ENCODE measurements at regions not wholly inside any gene's neighbourhood (a gene's known extent, or its start where the extent isn't known, plus 50 kb on each side); places are given as distances from the start of the nearest gene placed in this dataset.
"Not testable (repeated sequence)": the region's sequence is repeated elsewhere in the genome, so short reads cannot be mapped to it uniquely, and the experiment has no call there.

DNA sequence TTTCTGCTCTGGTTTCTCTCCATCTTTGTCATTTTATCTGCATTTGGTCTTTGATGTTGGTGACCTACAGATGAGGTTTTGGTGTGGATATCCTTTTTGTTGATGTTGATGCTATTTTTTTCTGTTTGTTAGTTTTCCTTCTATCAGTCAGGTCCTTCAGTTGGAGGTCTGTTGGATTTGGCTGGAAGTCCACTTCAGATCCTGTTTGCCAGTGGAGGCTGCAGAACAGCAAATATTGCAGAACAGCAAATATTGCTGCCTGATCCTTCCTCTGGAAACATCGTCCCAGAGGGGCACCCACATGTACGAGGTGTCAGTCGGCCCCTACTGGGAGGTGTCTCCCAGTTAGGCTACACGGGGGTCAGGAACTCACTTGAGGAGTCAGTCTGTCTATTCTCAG is 265.4 kb upstream of the SYNCRIP start:
- not testable (repeated sequence) for H3K4me1 ChIP-seq (ENCODE audit: control insufficient read depth, insufficient read depth, low read length); H3K9me3 ChIP-seq (ENCODE audit: control insufficient read depth, low read length); H3K9ac ChIP-seq (ENCODE audit: low read length); H3K27me3 ChIP-seq (ENCODE audit: control insufficient read depth, insufficient read depth, low read length); H3K36me3 ChIP-seq (ENCODE audit: control insufficient read depth, insufficient read depth, low read length); H3K4me3 ChIP-seq (ENCODE audit: low read length)

DNA sequence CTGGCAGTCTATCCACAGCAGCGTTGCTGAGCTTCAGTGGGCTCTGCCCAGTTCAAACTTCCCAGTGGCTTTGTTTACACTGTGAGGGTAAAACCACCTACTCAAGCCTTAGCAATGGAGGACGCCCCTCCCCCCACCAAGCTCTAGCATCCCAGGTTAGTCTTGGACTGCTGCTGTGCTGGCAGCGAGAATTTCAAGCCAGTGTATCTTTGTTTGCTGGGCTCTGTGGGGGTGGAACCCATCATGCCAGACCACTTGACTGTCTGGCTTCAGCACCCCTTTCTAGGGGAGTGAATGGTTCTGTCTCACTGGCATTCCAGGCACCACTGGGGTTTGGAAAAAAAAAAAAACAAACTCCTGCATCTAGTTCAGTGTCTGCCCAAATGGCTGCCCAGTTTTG is 249.7 kb upstream of the SYNCRIP start:
- no peaks in the 10 kb centered on the region for H3K9me3 ChIP-seq (ENCODE audit: control insufficient read depth, low read length)
- no peak overlapping the region for H3K9ac ChIP-seq (ENCODE audit: low read length)
- no peaks in the 10 kb centered on the region for H3K4me1 ChIP-seq (ENCODE audit: control insufficient read depth, insufficient read depth, low read length)
- H3K36me3 ChIP-seq (ENCODE audit: control insufficient read depth, insufficient read depth, low read length): no peaks in the 10 kb centered on the region
- H3K4me3 ChIP-seq (ENCODE audit: low read length): no peak overlapping the region
- H3K27me3 ChIP-seq (ENCODE audit: control insufficient read depth, insufficient read depth, low read length): no peaks in the 10 kb centered on the region

GRCh38 chr6:85887461-85887860 is 244.8 kb upstream of the SYNCRIP start:
- H3K4me1 ChIP-seq (ENCODE audit: control insufficient read depth, insufficient read depth, low read length): no peaks in the 10 kb centered on the region
- H3K36me3 ChIP-seq (ENCODE audit: control insufficient read depth, insufficient read depth, low read length): no peaks in the 10 kb centered on the region
- H3K9me3 ChIP-seq (ENCODE audit: control insufficient read depth, low read length): no peaks in the 10 kb centered on the region
- no peak overlapping the region for H3K9ac ChIP-seq (ENCODE audit: low read length)
- H3K27me3 ChIP-seq (ENCODE audit: control insufficient read depth, insufficient read depth, low read length): no peaks in the 10 kb centered on the region
- H3K4me3 ChIP-seq (ENCODE audit: low read length): no peak overlapping the region

DNA sequence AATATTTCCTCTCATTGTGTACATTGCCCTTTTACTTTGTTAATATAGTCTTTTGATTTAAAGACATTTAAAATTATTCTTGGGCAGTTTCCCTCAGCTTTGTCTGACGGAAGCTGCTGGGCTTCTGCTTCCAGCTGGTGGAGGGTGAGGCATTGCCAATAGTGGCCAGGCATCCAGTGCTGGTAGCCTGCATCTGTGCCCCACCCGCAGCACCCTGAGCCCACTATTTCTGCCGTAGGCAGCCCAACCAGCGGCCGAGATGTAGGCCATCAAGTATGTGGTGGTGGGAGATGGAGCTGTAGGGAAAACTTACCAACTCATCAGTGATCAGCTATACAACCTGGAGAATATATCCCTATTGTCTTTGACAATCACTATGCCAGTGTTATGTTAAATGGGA is 226.0 kb upstream of the SYNCRIP start:
- H3K4me1 ChIP-seq (ENCODE audit: control insufficient read depth, insufficient read depth, low read length): peaks cover 13% of the 10 kb centered on the region
- H3K4me3 ChIP-seq (ENCODE audit: low read length): no peak overlapping the region
- no peaks in the 10 kb centered on the region for H3K36me3 ChIP-seq (ENCODE audit: control insufficient read depth, insufficient read depth, low read length)
- no peaks in the 10 kb centered on the region for H3K9me3 ChIP-seq (ENCODE audit: control insufficient read depth, low read length)
- H3K27me3 ChIP-seq (ENCODE audit: control insufficient read depth, insufficient read depth, low read length): no peaks in the 10 kb centered on the region
- H3K9ac ChIP-seq (ENCODE audit: low read length): no peak overlapping the region

DNA sequence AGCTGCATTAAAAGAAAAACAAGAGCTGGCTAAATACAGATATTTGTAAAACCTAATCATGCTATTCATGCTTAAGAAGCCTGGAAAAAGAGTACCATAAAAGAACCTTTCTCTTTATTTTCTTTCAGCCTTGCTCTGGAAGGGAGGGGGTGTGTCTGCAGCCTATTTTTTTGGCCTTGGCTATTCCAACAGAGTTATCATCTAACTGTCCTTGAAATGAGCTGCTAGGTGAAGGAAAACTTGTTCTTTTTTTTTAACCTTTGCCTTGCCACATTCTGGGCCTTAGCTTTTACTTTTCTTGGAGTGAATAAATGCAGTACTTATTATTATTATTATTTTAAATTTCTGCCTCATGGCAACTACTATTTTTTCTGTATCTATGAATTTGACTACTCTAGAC is 224.9 kb upstream of the SYNCRIP start:
- Histone ChIP-seq H3K9ac (ENCODE audit: low read length) (no peak overlapping the region), H3K9me3 (ENCODE audit: control insufficient read depth, low read length) (no peaks in the 10 kb centered on the region), H3K27me3 (ENCODE audit: control insufficient read depth, insufficient read depth, low read length) (no peaks in the 10 kb centered on the region), H3K4me3 (ENCODE audit: low read length) (no peak overlapping the region), H3K4me1 (ENCODE audit: control insufficient read depth, insufficient read depth, low read length) (peaks cover 13% of the 10 kb centered on the region), H3K36me3 (ENCODE audit: control insufficient read depth, insufficient read depth, low read length) (no peaks in the 10 kb centered on the region)

- H3K4me3 ChIP-seq (ENCODE audit: low read length): no peak overlapping the region
- no peaks in the 10 kb centered on the region for H3K9me3 ChIP-seq (ENCODE audit: control insufficient read depth, low read length)
- H3K9ac ChIP-seq (ENCODE audit: low read length): no peak overlapping the region
- H3K4me1 ChIP-seq (ENCODE audit: control insufficient read depth, insufficient read depth, low read length): peaks cover 13% of the 10 kb centered on the region
- no peaks in the 10 kb centered on the region for H3K36me3 ChIP-seq (ENCODE audit: control insufficient read depth, insufficient read depth, low read length)
- no peaks in the 10 kb centered on the region for H3K27me3 ChIP-seq (ENCODE audit: control insufficient read depth, insufficient read depth, low read length)
Measured at GRCh38 chr6:85866758-85867401, 224.2 kb upstream of the SYNCRIP start.

- Histone ChIP-seq H3K9me3 (ENCODE audit: control insufficient read depth, low read length) (no peaks in the 10 kb centered on the region), H3K9ac (ENCODE audit: low read length) (peak overlapping the region; percentile 41), H3K4me3 (ENCODE audit: low read length) (peak overlapping the region; percentile 61), H3K4me1 (ENCODE audit: control insufficient read depth, insufficient read depth, low read length) (peaks cover 13% of the 10 kb centered on the region), H3K27me3 (ENCODE audit: control insufficient read depth, insufficient read depth, low read length) (no peaks in the 10 kb centered on the region), H3K36me3 (ENCODE audit: control insufficient read depth, insufficient read depth, low read length) (no peaks in the 10 kb centered on the region)
Measured at GRCh38 chr6:85866370-85866730, 223.7 kb upstream of the SYNCRIP start.

DNA sequence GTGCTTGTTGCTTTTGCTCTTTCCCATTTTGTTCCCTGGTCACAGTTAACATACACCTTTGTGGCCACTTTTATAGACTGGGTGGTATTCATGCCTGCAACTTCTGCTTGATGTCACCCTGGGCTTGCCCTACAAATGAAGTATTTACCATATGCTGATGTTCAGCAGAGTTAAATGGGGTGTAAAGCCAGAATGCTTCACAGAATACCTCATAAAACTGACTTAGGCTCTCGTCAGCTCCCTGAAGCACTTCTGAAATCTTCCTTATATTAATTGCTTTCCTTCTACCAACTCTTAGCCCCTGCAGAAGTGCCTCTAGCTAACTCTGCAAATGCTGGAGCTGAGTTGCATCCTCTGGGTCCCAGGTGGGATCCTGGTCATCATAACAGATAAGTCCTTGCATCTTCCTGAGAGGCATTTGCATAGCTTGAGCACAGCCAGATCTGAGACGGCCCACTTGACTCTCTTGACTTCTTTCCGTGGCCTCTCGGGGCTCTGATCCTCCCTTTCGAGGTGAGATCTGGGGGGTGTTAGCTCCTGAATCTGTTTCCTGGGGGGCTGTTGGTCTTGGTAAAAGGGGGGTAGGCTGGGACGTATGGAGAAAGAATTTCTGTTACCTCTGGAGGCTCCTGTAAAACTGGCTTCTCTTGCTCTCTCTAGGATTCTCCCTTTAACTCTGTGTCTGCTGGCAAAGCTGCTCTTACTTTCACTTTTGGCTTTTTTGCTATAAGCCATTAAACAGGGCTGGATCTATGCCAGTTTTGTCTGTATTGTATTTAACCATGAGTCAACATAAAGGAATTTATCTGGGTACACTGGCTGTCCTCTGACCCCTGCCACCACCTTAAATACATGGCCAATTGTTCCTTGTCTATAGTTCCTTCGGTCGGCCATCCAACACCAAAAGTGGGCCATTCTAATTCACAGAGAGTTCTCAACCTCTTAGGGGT is 223.0 kb upstream of the SYNCRIP start:
- Histone ChIP-seq H3K36me3 (ENCODE audit: control insufficient read depth, insufficient read depth, low read length) (no peaks in the 10 kb centered on the region), H3K9me3 (ENCODE audit: control insufficient read depth, low read length) (no peaks in the 10 kb centered on the region), H3K4me1 (ENCODE audit: control insufficient read depth, insufficient read depth, low read length) (peaks cover 13% of the 10 kb centered on the region), H3K9ac (ENCODE audit: low read length) (peak overlapping the region; percentile 41), H3K27me3 (ENCODE audit: control insufficient read depth, insufficient read depth, low read length) (no peaks in the 10 kb centered on the region), H3K4me3 (ENCODE audit: low read length) (peak overlapping the region; percentile 61)

- Histone ChIP-seq H3K4me1 (ENCODE audit: control insufficient read depth, insufficient read depth, low read length) (peaks cover 13% of the 10 kb centered on the region), H3K9ac (ENCODE audit: low read length) (no peak overlapping the region), H3K4me3 (ENCODE audit: low read length) (no peak overlapping the region), H3K9me3 (ENCODE audit: control insufficient read depth, low read length) (no peaks in the 10 kb centered on the region), H3K27me3 (ENCODE audit: control insufficient read depth, insufficient read depth, low read length) (no peaks in the 10 kb centered on the region), H3K36me3 (ENCODE audit: control insufficient read depth, insufficient read depth, low read length) (no peaks in the 10 kb centered on the region)
Measured at GRCh38 chr6:85864453-85865401, 222.0 kb upstream of the SYNCRIP start.

DNA sequence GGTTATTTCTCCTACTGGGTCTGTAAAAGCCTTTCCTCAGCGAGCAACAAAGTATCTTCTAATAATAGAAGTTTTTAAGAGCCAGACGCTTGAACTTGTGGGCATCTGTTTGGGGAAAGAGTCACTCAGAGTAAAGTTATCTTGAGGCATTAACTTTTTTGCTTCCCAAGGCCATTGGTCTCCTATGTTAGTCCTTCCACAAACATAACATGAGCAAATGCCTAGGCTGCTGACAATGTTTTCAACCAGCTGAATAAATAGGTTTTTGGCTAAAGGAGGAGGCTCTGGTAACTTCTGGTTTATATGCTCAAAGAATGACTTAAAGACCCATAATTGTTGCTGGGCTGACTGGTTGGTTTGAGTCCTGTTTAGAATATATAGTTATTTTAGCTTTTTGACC is 213.5 kb upstream of the SYNCRIP start:
- no peaks in the 10 kb centered on the region for H3K9me3 ChIP-seq (ENCODE audit: control insufficient read depth, low read length)
- H3K36me3 ChIP-seq (ENCODE audit: control insufficient read depth, insufficient read depth, low read length): no peaks in the 10 kb centered on the region
- no peaks in the 10 kb centered on the region for H3K4me1 ChIP-seq (ENCODE audit: control insufficient read depth, insufficient read depth, low read length)
- H3K27me3 ChIP-seq (ENCODE audit: control insufficient read depth, insufficient read depth, low read length): no peaks in the 10 kb centered on the region
- H3K9ac ChIP-seq (ENCODE audit: low read length): no peak overlapping the region
- no peak overlapping the region for H3K4me3 ChIP-seq (ENCODE audit: low read length)

- not testable (repeated sequence) for H3K4me3 ChIP-seq (ENCODE audit: low read length); H3K9me3 ChIP-seq (ENCODE audit: control insufficient read depth, low read length); H3K36me3 ChIP-seq (ENCODE audit: control insufficient read depth, insufficient read depth, low read length); H3K9ac ChIP-seq (ENCODE audit: low read length); H3K4me1 ChIP-seq (ENCODE audit: control insufficient read depth, insufficient read depth, low read length); H3K27me3 ChIP-seq (ENCODE audit: control insufficient read depth, insufficient read depth, low read length)
Measured at GRCh38 chr6:85838351-85839119, 195.8 kb upstream of the SYNCRIP start.
